ENCODE measurements at regions not wholly inside any gene's neighbourhood (a gene's known extent, or its start where the extent isn't known, plus 50 kb on each side); places are given as distances from the start of the nearest gene placed in this dataset.

GRCh38 chr15:98144388-98144787 lies 183.9 kb downstream of the ARRDC4 start:
- DNase-seq = no peak

- no peak for DNase-seq
Measured at GRCh38 chr15:98146031-98146820, 185.7 kb downstream of the ARRDC4 start.

- DNase-seq = no peak
Measured at GRCh38 chr15:98147415-98147814, 186.9 kb downstream of the ARRDC4 start.

- no peak for DNase-seq
Measured at GRCh38 chr15:98150084-98150483, 189.6 kb downstream of the ARRDC4 start.

GRCh38 chr15:98150536-98150935 lies 190.0 kb downstream of the ARRDC4 start:
- no peak for DNase-seq

- no peak for DNase-seq
Measured at GRCh38 chr15:98151096-98151495, 190.6 kb downstream of the ARRDC4 start.

- DNase-seq = no peak
Measured at GRCh38 chr15:98152156-98152555, 191.7 kb downstream of the ARRDC4 start.

GRCh38 chr15:98154863-98155262 lies 194.4 kb downstream of the ARRDC4 start:
- no peak for DNase-seq

GRCh38 chr15:98155356-98155755 lies 194.9 kb downstream of the ARRDC4 start:
- no peak for DNase-seq

- DNase-seq = no peak
Measured at GRCh38 chr15:98160236-98160635, 199.7 kb downstream of the ARRDC4 start.

GRCh38 chr15:98163319-98164045 lies 203.0 kb downstream of the ARRDC4 start:
- no peak for DNase-seq

- no peak for DNase-seq
Measured at GRCh38 chr15:98164571-98164970, 204.1 kb downstream of the ARRDC4 start.

GRCh38 chr15:98164986-98165385 lies 204.5 kb downstream of the ARRDC4 start:
- DNase-seq = no peak

GRCh38 chr15:98167722-98168268 lies 207.3 kb downstream of the ARRDC4 start:
- DNase-seq = no peak

- DNase-seq = no peak
Measured at GRCh38 chr15:98169551-98169950, 209.0 kb downstream of the ARRDC4 start.

GRCh38 chr15:98174286-98174685 lies 213.8 kb downstream of the ARRDC4 start:
- no peak for DNase-seq

- no peak for DNase-seq
Measured at GRCh38 chr15:98174841-98175240, 214.3 kb downstream of the ARRDC4 start.

GRCh38 chr15:98177966-98178592 lies 217.6 kb downstream of the ARRDC4 start:
- DNase-seq = no peak

GRCh38 chr15:98178861-98179260 lies 218.4 kb downstream of the ARRDC4 start:
- DNase-seq = no peak

GRCh38 chr15:98187549-98187948 lies 227.0 kb downstream of the ARRDC4 start:
- no peak for DNase-seq

- DNase-seq = no peak
Measured at GRCh38 chr15:98190914-98191313, 230.4 kb downstream of the ARRDC4 start.

- DNase-seq = no peak
Measured at GRCh38 chr15:98195796-98196195, 235.3 kb downstream of the ARRDC4 start.

- DNase-seq = no peak
Measured at GRCh38 chr15:98196371-98196770, 235.9 kb downstream of the ARRDC4 start.

- DNase-seq = no peak
Measured at GRCh38 chr15:98202256-98202655, 241.8 kb downstream of the ARRDC4 start.
